Right lobe of liver (tissue), 6 donors: ENCODE measurements at regions not wholly inside any gene's neighbourhood (a gene's known extent, or its start where the extent isn't known, plus 50 kb on each side); places are given as distances from the start of the nearest gene placed in this dataset.

ENCODE experiments used
- ATAC-seq, 4 donors: fragments of 200-7000 bp; cut with Tn5 transposase; one replicate each; pipeline ENCODE4 v1.9.1; 2020; ENCODE audit warnings: mild to moderate bottlenecking in 4 of 4, moderate library complexity in 4 of 4
- DNase-seq, 3 donors: peaks; one replicate each; pipeline ENCODE4 v3.0.0-alpha.2; 2020
- H3K27ac ChIP-seq, 3 donors: fragments of 200-600 bp; one replicate each; pipeline ENCODE4 v1.8.0; 2022
- H3K27me3 ChIP-seq, 2 donors: fragments of 200-600 bp; one replicate each; pipeline ENCODE4 v1.8.0; 2022
- H3K36me3 ChIP-seq, 4 donors: fragments of 200-600 bp; sonication (generic) in 1 of 4; one replicate each; pipeline versions ENCODE4 v1.5.1 to v1.8.0; 2017 to 2022; ENCODE audit warnings: control low read depth in 1 of 4
- H3K4me1 ChIP-seq, 4 donors: fragments of 200-600 bp; sonication (generic) in 1 of 4; one replicate each; pipeline versions ENCODE4 v1.5.1 to v1.8.0; 2017 to 2022; ENCODE audit warnings: control low read depth in 1 of 4
- H3K4me3 ChIP-seq, 3 donors: fragments of 200-600 bp; one replicate each; pipeline ENCODE4 v1.8.0; 2022
- H3K9me3 ChIP-seq, 4 donors: fragments of 200-600 bp; sonication (generic) in 1 of 4; one replicate each; pipeline versions ENCODE4 v1.5.1 to v1.8.0; 2017 to 2022; ENCODE audit warnings: control low read depth in 1 of 4
- POLR2A ChIP-seq: fragments of 450-650 bp; IDR thresholded peaks from one replicate; pipeline ENCODE4 v1.6.1; 2017; ENCODE audit warnings: antibody characterized with exemption, mild to moderate bottlenecking
- WGBS: methylation state at CpG from one replicate; pipeline ENCODE4 v1.1.6; 2018; ENCODE audit warnings: low coverage, low lambda C conversion rate; ENCODE audit not compliant: insufficient coverage; ENCODE audit errors: missing lambda C conversion rate; 5-methylcytosine and 5-hydroxymethylcytosine counted together
- intact Hi-C, 2 donors: fragments of 100-400 bp; cut with DNase I; formaldehyde crosslinking; loops; one replicate each; pipeline versions ENCODE4 v1.11.2 to v1.14.1; 2022
- TF ChIP-seq, protein P1 (sequence below), 4 donors: fragments of 200-600 bp in 3 of 4; fragments of 450-650 bp in 1 of 4; IDR thresholded peaks; one replicate each; pipeline versions ENCODE4 v1.5.1 to v1.8.0; 2016 to 2022; ENCODE audit warnings: antibody characterized with exemption in 4 of 4, mild to moderate bottlenecking in 2 of 4
- donor health status: DM: no; HTN: yes; CAD: no.
- donor health status: DM: no; HTN: no; CAD: no.
- donor health status: DM: no; HTN: no; CAD: no.
- donor health status: DM: no; HTN: yes; CAD: no.
- donor health status: DM: no; HTN: yes; CAD: no.

DNA sequence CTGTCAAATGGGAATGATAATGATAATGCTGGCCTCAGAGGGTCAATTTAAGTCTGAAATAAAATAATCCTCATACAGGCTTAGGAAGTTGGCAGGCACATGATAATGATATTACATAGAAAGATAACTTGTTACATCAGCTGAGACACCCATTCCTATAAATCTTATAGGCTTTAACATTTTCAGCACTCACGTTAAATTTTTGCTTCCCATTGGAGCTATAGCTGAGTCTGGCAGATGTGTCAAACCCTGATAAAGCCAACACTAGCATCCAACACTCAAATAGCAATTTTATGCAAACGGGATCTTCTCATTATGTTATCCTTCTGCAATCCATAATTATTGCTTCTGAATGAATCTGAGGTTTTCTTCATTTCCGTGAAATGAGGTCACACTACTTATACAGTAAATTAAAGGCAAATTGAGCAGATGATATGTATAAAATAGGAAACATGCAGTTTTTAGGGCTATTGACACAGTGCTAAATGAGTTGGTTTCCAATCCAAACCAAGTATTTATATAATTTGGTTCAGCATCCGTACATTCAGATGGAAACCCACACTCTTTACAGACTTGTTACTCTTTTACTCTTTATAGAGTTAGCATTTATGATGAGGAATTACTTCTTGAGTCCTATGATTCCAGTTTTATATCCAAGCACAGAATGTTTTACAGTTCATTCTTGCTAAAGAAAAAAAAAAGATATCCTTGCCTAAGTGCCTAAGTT, 481.6 kb downstream of the BTBD3 start:
- Histone ChIP-seq H3K4me3 (no peak overlapping the region), H3K4me1 (no peaks in the 10 kb centered on the region), H3K27ac (no peak overlapping the region), H3K9me3 (no peaks in the 10 kb centered on the region), H3K36me3 (no peaks in the 10 kb centered on the region), H3K27me3 (no peaks in the 10 kb centered on the region)
- DNase-seq: no peak
- TF ChIP-seq, protein P1, sequence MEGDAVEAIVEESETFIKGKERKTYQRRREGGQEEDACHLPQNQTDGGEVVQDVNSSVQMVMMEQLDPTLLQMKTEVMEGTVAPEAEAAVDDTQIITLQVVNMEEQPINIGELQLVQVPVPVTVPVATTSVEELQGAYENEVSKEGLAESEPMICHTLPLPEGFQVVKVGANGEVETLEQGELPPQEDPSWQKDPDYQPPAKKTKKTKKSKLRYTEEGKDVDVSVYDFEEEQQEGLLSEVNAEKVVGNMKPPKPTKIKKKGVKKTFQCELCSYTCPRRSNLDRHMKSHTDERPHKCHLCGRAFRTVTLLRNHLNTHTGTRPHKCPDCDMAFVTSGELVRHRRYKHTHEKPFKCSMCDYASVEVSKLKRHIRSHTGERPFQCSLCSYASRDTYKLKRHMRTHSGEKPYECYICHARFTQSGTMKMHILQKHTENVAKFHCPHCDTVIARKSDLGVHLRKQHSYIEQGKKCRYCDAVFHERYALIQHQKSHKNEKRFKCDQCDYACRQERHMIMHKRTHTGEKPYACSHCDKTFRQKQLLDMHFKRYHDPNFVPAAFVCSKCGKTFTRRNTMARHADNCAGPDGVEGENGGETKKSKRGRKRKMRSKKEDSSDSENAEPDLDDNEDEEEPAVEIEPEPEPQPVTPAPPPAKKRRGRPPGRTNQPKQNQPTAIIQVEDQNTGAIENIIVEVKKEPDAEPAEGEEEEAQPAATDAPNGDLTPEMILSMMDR (IDR thresholded peaks at IDR 0.05): no peak
- no peak for TF ChIP-seq POLR2A
- intact Hi-C loops: no loop called here
- no peak for ATAC-seq
- 27% methylated on average over 4 of the region's 4 CpGs for WGBS

DNA sequence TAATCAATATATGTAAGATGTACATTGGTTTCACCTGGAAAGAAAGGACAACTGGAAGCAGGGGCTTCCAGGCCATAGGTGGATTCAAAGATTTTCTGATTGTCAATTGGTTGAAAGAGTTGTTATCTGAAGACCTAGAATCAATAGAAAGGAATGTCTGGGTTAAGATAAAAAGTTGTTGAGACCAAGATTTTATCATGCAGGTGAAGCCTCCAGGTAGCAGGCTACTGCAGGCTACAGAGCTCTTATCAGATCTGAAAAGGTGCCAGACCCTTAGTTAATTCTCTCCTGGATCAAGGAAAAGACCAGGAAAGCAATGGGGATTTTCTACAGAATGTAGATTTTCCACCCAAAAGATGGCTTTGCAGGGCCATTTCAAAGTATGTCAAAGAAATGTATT, 487.2 kb downstream of the BTBD3 start:
- peaks cover 0 to 11% (median 0%) of the 10 kb centered on the region in 4 donors for H3K9me3 ChIP-seq
- no peaks in the 10 kb centered on the region for H3K4me1 ChIP-seq
- TF ChIP-seq, protein P1 (IDR thresholded peaks at IDR 0.05): no peak
- no peak for TF ChIP-seq POLR2A
- intact Hi-C loops: no loop called here
- ATAC-seq: no peak
- H3K36me3 ChIP-seq: no peaks in the 10 kb centered on the region
- no peaks in the 10 kb centered on the region for H3K27me3 ChIP-seq
- no peak for DNase-seq
- H3K4me3 ChIP-seq: no peak overlapping the region
- no peak overlapping the region for H3K27ac ChIP-seq

DNA sequence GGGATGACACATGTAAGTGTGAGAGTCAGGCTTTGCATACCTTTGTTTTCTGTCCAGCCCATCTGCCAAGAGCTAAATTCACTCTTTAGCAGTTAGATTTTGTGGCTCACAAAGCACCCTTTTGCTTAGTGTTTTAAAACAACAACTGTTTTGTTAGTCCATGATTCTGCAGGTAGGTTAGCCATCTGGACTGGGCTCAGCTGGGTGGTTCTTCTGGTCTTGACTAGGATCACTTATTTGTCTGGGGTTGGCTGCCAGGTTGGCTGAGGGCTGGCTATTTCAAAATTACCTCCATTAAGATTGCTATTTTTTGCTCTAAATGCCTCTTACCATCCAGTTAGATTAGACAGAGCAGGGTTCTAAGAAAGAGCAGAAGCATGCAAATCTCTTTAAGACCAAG, 489.3 kb downstream of the BTBD3 start:
- no peaks in the 10 kb centered on the region for H3K27me3 ChIP-seq
- no peak for DNase-seq
- intact Hi-C loops: no loop called here
- no peak overlapping the region for H3K4me3 ChIP-seq
- no peak for ATAC-seq
- no peaks in the 10 kb centered on the region for H3K36me3 ChIP-seq
- no peak overlapping the region for H3K27ac ChIP-seq
- no peak for TF ChIP-seq POLR2A
- TF ChIP-seq, protein P1 (IDR thresholded peaks at IDR 0.05): no peak
- H3K4me1 ChIP-seq: no peaks in the 10 kb centered on the region
- peaks cover 0 to 11% (median 0%) of the 10 kb centered on the region in 4 donors for H3K9me3 ChIP-seq

DNA sequence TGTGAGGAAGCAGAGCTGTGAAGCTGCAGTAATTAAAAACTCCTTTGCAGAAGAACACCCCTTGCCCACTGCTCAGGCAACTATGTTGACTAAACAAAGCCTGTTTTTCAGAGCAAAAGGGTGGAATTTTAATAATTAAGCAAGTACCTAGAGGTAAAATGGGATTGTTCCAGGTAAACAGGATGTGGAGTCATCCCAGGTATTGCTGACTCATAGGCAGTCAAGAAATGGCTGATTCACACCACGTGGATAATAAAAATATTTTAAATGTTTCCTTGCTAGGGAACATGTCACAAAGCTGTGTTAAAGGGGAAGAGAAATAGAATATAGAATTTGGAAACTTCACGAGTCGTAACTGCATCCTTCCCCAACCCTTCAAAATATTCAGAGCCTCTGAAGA, 491.8 kb downstream of the BTBD3 start:
- Histone ChIP-seq H3K27ac (no peak overlapping the region), H3K27me3 (no peaks in the 10 kb centered on the region), H3K4me1 (no peaks in the 10 kb centered on the region), H3K36me3 (no peaks in the 10 kb centered on the region), H3K4me3 (no peak overlapping the region), H3K9me3 (peaks cover 0 to 11% (median 0%) of the 10 kb centered on the region in 4 donors)
- no peak for TF ChIP-seq POLR2A
- TF ChIP-seq, protein P1 (IDR thresholded peaks at IDR 0.05): no peak
- intact Hi-C loops: no loop called here
- 38% methylated on average over 3 of the region's 3 CpGs for WGBS
- DNase-seq (no peak), ATAC-seq (no peak)

DNA sequence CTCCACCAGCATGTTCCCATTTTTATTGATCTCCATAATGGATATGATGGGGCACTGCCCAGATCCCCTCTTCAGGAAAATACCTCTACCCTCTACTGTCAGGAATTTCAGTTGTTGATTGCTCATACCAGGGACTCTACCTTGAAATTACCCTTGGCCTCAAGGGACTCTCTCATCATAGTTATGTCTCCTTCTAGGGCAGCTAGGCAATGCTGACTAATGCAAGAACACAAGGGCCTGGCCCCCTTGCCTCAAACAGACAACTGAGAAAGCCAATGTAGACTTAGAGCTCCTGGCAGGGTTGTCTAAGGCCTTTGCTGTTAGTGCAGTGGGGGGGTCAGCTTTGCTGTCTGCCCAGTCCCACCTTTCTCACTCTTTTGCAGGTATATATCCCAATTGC, 493.1 kb downstream of the BTBD3 start:
- Histone ChIP-seq H3K27me3 (no peaks in the 10 kb centered on the region), H3K4me1 (no peaks in the 10 kb centered on the region), H3K9me3 (peaks cover 0 to 11% (median 0%) of the 10 kb centered on the region in 4 donors), H3K4me3 (no peak overlapping the region), H3K27ac (no peak overlapping the region), H3K36me3 (no peaks in the 10 kb centered on the region)
- DNase-seq (no peak), ATAC-seq (no peak)
- TF ChIP-seq, protein P1 (IDR thresholded peaks at IDR 0.05): no peak
- no peak for TF ChIP-seq POLR2A
- intact Hi-C loops: no loop called here
